HG03520 (cell line): ENCODE measurements at regions not wholly inside any gene's neighbourhood (a gene's known extent, or its start where the extent isn't known, plus 50 kb on each side); places are given as distances from the start of the nearest gene placed in this dataset.
A peak's percentile ranks its signal among the peaks of the same experiment; 100 is the strongest.

Experiments
- ATAC-seq: cut with Tn5 transposase; IDR thresholded peaks from one replicate; pipeline ENCODE4 v1.9.1; 2021; ENCODE audit warnings: mild to moderate bottlenecking, moderate library complexity; ENCODE audit not compliant: unreplicated experiment

GRCh38 chr11:27968461-27968860 lies 139.5 kb downstream of the KIF18A start:
- ATAC-seq: no peak

- ATAC-seq: no peak
These were observed 142.4 kb downstream of the KIF18A start for GRCh38 chr11:27965559-27965958.

DNA sequence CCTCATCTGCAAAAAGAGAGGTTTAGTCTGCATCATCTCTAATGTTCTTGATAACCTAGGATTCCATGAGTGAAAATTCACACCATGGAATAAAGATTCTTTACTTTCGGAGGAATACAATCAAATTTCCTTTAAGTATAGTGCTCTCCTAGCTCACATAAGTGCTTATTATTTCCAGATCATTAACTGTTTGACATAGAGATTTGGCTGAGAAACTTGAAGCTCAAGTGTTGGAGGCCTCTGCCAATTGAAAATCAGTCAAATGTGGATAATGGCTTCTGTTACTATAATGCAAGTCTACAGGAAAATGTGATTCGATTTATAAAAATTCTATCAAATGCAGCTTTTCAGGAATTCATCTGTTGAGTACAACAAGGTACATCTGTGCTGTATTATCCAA lies 144.6 kb downstream of the KIF18A start:
- no peak for ATAC-seq

- no peak for ATAC-seq
These were observed 157.8 kb downstream of the KIF18A start for GRCh38 chr11:27949951-27950738.

GRCh38 chr11:27945348-27945747 lies 162.6 kb downstream of the KIF18A start:
- no peak for ATAC-seq

GRCh38 chr11:27938011-27938410 lies 169.9 kb downstream of the KIF18A start:
- no peak for ATAC-seq

DNA sequence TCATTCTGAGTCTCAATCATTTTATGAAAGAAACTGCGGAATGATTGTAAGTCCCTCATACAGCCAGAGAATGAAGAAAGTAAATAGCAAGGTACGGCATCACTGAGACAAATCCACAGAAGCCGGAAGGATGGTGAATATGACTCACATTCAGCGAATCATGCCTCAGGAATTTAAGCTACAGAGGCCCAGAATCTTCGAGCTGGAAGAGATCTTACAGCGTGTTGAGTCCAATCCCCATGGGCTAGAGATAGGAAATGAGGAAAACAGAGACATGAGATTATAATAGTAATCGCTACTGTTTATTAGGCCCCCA lies 173.2 kb downstream of the KIF18A start:
- no peak for ATAC-seq

DNA sequence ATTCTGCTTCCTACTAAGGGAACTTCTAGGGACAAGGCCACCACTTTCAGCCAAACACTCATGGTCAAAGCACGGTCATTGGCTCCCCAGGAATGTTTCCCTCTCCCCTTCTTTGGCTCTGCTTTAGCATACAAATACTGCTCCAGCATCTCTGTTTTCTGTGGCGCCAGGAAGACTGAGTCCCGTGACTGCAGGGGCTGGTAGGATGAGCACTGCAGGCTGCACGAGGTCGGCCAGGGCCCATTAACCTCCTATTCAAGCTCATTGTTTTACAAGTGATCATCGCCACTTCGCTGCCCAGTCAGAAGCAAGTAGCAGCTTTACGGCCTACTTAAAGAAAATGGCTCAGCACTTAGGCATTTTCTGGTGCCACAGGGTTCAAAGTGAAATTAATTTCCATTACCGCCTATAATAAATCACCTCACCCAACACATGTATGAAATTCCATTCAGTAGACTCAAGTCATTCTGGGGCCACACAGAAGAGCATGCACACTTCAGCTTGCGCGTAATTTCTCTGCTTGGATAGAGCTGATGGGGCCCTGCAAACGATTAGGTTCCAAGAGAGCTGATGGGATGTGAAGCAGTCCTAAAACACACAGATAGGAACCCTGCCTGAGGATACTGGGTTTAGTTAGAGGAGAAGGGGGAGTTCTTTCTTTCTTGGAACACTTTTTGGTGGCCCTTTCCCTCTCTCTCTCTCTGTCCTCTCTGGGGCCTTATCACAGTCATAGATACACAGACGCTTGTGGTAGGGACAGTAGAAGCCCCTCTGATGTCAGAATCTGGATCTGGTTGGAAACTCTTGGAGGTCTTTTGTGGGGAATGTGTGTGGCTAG lies 173.7 kb downstream of the KIF18A start:
- no peak for ATAC-seq

DNA sequence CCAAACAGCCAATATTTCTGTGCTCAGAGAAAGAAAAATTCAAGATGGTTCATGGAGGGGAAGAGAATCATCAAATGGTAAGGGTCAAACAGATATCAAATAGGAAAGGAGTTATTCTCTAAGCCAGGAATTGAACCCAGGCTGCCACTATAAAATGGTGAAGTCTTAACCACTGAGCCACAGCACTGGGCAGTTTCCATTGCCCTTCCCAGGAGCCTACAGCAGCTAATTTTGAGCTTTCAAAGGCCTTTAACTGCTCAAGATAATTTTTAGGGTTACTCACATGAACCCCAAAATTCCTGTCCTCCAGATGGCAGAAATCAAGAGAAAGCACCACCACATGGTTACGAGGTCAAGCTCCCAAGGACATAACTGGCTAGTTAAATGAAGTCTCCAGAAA lies 176.2 kb downstream of the KIF18A start:
- ATAC-seq: no peak

DNA sequence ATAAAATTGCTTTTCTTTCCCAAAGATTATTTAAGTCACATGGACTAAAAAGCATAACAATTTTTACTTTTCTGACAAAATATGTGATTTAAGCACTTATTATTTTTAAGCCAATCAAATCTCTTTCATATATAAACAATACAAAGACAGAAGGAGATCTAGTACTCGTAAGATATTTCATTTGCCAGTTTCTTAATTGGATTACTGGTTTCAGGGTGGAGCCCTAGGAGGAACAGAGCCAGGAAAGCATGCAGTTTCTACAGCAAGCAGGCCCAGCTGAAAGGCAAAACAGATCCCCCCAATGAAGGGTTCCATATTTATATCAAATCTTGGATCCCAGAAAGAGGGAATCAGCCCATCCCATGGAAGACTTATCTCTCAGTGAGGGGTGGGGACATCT lies 177.0 kb downstream of the KIF18A start:
- ATAC-seq: no peak

DNA sequence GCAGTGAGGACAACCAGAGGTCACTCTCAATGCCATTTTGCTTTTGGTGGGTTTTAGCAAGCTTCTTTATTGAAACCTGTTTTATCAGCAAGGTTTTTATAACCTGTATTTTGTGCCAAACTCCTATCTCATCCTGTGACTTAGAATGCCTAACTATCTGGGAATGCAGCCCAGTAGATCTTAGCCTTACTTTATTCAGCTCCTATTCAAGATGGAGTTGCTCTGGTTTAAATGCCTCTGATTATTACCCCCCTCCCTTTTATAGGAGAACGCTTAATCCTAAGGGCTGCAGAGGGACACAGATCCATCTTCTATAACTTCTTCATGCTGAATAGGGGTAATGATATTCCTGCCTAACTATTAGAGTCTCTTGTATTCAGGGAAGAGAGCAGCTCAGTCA lies 179.1 kb downstream of the KIF18A start:
- ATAC-seq: no peak

GRCh38 chr11:27926981-27927481 lies 180.9 kb downstream of the KIF18A start:
- no peak for ATAC-seq

DNA sequence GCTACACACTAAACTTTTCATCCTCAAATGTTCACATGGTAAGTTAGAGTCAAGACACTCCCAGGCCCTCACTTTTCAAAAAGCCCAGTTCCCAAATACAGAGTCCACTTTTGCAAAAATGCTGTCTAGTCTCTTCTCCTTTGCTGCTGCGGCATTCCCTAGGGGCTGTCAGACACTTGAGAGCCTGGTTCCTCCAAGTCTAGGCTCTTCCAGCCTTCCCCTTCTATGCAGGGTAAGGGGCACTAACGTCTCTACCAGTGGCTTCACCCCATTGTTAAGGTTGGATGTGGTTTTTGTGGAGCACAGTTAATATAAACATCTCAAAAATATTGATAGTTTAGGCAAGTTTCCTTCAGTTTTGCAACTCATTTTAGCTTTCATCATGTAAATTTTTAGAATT lies 181.5 kb downstream of the KIF18A start:
- no peak for ATAC-seq

DNA sequence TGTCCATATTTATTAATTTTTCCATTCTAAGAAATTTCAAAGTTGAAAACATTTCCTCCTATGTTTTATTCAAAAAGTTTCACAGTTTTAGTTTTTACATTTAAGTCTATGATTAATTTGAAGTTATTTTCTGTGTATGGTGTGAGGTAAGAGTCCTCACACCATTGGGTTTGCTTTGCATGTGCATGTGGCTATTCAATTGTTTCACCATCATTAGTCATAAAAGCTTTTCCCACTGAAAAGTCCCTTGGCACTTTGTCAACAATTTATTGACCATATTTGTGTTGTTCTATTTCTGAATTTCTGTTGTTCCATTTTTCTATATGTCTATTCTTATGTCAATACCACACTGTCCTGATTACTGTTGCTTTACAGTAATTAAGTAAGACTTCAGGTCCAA lies 186.5 kb downstream of the KIF18A start:
- ATAC-seq: no peak

DNA sequence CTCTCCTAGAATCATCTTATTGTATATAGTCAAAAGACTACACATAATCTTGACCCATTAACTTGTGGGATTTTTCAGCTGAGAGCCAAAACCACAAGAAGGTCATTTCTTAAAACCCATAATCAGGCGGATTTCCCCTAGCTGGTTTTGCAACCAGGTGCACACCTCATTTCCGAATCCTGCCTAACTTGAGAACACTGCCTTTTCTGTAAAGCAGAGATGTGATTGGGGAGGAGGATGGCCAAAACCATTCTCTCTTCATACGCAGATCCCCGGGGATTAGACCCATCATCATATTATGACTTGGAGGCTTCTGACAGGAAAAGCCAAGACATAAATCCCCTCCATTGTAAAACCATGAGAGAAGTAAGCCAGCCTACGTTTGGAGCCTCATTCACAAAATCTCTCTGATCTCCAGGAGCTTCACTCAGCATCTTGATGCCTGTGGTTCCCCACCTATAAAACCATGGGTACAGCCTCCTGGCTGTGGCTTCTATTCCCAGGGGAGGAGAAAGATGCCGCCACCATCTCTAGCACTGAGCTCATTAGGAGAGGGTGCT lies 191.3 kb downstream of the KIF18A start:
- peak; percentile 87 for ATAC-seq

- ATAC-seq: no peak
These were observed 193.9 kb downstream of the KIF18A start for GRCh38 chr11:27914080-27914479.

- no peak for ATAC-seq
These were observed 194.3 kb downstream of the KIF18A start for GRCh38 chr11:27913650-27914049.

- no peak for ATAC-seq
These were observed 195.0 kb downstream of the KIF18A start for GRCh38 chr11:27912916-27913315.

GRCh38 chr11:27910186-27910931 lies 197.6 kb downstream of the KIF18A start:
- no peak for ATAC-seq

DNA sequence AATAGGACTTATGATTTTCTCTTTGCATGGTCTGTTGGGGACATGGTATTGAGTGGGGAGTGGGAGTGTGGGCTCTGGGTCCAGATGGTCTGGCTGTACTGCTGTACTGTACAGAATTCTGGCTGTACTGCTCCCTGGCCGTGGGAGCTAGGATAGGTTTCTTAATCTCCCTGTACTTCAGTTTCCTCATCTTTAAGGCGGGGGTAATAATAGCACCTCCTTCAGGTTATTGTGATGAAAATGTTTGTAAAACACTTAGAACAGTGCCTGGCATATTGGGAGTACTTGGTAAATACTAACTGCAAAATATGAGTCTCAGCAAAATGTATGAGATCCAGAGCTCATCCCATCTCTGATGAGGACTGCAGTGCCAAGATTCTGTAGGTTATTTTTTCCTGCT lies 198.6 kb downstream of the KIF18A start:
- ATAC-seq: no peak

GRCh38 chr11:27908621-27909020 lies 199.3 kb downstream of the KIF18A start:
- ATAC-seq: no peak
